Fibroblast of the conjunctiva (primary cell): ENCODE measurements at regions not wholly inside any gene's neighbourhood (a gene's known extent, or its start where the extent isn't known, plus 50 kb on each side); places are given as distances from the start of the nearest gene placed in this dataset.

Source experiments
- DNase-seq: peaks from one replicate; pipeline ENCODE4 v3.0.0-alpha.2; 2010; ENCODE audit warnings: low read depth

DNA sequence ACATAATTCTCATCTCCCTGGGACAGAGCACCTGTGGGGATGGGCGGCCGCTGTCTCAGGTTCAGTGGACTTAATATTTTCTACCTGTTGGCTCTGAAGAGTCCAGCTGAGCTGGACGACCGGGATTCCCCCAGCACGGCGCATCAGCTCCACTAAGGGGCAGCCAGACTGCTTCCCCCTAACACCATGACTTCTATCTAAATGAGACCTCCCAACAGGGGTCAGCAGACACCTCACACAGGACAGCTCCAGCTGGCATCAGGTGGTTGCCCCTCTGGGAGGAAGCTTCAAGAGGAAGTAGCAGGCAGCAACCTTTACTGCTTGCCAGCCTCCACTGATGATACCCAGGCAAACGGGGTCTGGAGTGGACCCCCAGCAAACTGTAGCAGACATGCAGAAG is 226.0 kb upstream of the DSEL start:
- DNase-seq, result no peak

DNA sequence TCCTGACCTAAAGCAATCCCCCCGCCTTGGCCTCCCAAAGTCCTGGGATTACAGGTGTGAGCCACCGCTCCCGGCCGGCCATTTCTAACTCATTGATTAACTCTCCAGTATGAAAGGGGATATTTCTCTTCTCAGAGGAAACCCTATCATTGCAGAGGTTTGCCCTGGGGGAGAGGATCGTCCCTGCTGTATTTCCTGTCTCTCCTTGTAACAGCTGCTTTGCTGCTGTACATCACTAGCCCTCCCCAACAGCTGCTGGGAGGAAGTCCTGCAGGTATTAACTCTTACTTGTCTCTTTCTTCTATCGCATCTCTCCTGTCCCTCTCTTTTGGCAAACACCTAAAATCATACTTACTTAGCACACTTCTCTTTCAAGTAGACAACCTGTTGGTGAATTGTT is 219.0 kb upstream of the DSEL start:
- no peak for DNase-seq

- peak; percentile 73 for DNase-seq
Measured at GRCh38 chr18:67733088-67733487, 216.6 kb upstream of the DSEL start.

GRCh38 chr18:67731851-67732250 is 215.3 kb upstream of the DSEL start:
- no peak for DNase-seq

GRCh38 chr18:67730886-67731285 is 214.4 kb upstream of the DSEL start:
- peak; percentile 39 for DNase-seq

DNA sequence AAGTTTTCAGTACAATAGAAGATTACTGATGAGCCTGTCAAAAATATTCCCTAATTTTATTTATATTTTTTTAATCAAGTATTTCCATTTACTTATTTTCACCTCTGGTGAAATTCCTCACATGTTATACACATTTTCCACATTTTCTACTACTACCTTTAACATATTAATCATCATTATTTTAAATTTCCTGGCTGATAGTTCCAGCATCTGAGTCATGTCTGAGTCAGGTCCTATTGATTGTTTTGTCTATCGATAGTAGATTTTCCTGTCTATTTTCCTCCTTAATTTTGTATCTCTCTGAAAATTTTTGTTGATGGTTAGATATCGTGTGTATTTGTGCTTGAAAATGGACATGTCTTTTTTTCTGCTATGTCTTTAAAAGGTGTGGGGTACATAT is 211.8 kb upstream of the DSEL start:
- DNase-seq, result no peak

- DNase-seq, result no peak
Measured at GRCh38 chr18:67726882-67727281, 210.4 kb upstream of the DSEL start.

- no peak for DNase-seq
Measured at GRCh38 chr18:67717800-67718199, 201.3 kb upstream of the DSEL start.

DNA sequence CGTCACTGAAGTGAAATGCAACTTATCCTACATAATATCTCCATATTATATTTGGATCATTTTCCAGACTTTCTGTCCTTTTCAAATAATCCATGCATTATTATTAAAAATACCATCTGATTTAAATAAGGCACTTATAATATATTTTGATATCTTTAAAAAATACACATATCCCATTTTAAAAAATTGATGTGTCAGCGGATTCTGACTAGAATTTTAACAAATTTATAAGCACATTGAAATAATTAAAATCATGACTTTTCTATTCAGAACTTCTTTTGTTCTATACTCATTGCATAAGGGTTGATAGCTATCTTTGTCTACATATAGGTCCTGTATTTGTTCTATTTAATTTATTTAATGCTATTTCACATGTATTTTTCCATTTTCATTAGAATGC is 199.0 kb upstream of the DSEL start:
- DNase-seq, result no peak

DNA sequence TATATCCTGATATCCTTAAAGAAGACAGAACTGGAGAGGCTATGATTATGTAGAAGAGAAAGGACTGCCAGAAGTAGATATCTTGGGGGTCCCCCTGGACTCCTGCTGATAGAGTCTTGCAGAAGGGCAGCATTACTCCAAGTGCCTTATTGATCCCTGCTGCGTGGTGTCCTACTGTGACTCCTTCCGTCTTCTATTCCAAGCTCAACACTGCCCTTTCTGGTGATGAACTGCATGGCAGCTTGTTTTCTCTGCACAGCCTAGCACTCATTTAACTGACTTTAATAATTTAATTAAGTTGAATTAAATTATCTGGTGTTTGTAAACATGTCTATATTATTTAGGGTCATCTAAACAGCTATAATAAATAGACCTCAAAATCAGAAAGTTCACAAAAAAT is 194.1 kb upstream of the DSEL start:
- no peak for DNase-seq

DNA sequence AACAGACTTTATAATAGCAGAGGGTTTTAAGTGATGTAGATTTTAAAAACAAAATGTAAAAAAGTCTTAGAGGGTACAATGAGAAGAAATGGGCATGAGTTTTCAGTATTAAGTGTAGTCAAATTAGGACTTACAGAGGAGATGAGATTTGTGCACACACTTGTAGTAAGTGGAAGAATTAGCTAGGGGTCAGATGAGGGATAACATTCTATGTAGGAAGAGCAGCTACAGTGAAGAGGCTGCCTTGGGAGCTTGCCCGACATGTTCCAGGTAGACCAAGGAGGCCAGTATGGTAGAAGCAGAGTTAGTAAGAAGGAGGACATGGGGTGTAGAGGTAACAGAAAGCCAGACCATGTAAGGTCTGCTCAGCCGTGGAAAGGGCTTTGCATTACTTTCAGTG is 189.2 kb upstream of the DSEL start:
- no peak for DNase-seq

GRCh38 chr18:67695684-67696083 is 179.2 kb upstream of the DSEL start:
- DNase-seq, result no peak

DNA sequence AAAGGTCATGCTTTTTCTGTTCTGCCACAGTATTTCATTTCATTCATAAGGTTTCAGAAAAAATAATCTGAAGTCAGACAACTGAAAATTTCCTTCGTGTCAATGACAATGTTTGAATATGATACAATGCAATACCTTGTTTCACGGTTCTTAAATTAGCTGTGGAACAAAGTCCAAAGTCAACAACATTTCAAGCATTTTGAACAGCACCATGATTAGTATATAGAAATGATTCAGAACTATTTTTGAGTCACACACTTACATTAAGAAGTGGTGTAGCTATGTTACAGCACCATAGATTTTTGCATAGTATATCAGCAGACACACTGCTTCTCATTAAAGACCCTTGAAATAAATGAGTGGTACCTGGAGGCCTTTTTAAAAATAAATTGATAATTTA is 178.3 kb upstream of the DSEL start:
- no peak for DNase-seq

DNA sequence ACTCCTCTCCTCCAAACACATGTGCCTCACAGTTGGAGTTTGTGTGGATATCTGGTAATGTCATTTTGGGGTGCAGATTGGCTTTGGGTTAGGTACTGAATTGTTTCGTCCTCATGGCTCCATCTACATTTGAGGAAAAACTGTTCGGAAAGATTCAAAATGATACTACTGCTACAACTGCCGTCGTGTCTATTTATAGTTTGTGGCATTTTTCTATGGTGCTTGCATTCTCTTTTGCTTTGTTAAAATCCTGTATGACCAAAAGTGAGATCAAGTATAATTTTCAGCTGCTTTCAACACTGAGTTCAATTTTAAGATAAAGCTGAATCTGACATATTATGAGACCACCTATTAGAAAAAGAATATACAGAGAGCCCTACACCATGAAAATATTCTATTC is 176.3 kb upstream of the DSEL start:
- DNase-seq, result no peak

GRCh38 chr18:67682516-67682915 is 166.0 kb upstream of the DSEL start:
- no peak for DNase-seq

DNA sequence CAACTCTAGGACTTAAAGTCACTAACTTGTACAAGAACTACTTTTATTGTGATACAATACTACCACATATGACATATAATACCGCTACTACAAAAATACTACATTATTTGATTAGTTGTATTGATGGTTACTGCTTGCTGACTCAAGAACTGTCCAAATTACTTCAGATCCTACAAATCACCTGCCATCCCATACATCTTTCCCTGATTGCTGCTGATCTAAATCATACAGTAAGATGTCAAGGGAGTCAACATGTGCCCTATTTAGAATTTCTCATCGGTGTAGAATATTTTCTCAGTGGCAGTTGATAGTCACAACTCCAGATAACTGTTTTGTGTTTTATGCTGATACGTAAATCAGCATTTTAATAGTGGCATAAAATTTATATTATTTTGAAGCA is 161.0 kb upstream of the DSEL start:
- DNase-seq, result no peak

DNA sequence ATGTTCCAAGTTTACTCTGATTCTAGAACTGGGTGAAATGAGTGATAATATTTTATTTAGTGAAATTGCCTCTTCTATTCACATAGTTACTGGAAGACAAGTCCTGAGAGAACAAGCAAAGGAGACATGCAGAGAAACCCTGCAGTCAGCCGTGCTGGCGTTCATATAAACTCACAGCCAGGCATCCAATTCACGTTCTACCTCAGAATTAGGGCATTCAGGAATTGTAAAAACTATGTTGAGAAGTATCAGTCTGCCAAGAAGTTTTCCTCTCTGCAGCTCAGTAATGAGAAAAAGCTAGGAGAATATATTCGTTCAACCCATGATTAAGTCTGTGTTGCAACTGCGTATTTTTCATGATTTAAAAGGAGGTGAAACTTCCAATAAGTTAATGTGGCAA is 156.2 kb upstream of the DSEL start:
- DNase-seq, result no peak

DNA sequence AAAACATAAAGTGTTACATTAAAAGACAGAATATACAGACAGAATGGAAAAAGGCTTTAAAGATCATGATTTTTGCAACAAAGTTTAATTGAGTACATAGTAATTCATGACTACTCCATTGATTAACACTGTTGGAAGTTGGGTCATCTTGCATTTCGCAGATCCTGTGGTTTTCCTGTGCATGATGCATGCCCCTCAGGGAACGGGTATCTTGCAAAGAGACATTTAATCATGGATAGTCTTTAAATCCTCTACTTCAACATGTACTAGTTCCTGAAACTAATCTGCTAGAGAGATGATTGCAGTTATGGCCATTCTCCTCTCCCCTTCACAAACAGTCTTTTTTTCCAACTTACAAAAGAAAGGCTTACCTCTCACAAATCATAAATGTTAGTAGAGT is 155.6 kb upstream of the DSEL start:
- no peak for DNase-seq

GRCh38 chr18:67670024-67670543 is 153.6 kb upstream of the DSEL start:
- DNase-seq, result peak; percentile 87

DNA sequence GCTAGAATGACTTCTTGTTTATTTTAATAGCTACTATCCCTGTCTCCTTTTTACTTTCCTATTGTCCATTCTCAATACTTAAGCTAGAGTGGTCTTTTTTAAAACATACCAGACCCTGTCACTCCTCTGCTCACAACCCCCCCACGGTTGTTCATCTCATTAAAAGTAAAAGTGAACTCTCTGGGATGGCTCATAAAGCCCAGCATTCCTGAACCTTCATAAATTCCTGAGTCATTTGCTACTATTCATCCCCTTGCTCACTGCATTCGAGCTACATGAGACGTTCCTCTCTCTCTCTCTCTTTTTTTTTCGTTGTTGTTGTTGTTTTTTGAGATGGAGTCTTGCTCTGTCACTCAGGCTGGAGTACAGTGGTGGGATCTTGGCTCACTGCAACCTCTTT is 148.7 kb upstream of the DSEL start:
- DNase-seq, result no peak

GRCh38 chr18:67662996-67663395 is 146.5 kb upstream of the DSEL start:
- DNase-seq, result no peak

DNA sequence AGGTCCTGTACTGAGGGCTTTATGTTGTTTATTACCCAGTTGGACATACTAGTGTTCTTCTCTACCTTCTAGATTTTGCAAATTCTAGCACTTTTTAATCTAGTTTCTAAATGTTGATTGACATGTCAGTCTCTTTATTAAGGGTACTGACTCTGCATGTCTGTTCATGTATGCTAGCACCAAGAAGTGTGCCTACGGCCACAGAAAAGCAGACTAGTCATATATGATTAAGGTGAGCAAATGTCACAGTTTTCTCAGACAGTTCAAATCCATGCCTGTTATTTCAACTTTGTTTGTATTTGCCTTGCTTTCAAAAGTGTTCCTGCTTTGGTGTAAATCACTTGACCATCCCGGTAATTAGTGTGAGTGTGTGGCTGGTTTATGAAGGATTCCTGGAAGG is 145.0 kb upstream of the DSEL start:
- no peak for DNase-seq

DNA sequence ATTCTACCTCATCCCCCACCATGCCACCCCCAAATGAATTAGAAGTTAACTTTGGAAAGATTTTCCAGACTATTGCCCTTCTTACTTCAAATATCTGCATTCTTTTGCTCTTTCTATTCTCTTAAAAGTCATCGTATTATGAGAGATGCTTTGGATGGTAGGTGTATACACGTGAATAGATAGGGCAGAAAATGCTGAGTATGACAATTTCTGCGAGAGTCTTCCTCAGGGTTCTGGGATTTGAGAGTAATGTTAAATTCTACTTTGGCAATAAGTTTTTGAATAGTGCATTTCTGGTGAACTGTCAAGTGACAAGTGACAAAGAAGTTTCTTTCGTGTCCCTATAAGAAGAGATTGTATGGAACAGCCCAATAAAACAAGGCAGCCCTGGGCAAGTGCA is 137.6 kb upstream of the DSEL start:
- no peak for DNase-seq

DNA sequence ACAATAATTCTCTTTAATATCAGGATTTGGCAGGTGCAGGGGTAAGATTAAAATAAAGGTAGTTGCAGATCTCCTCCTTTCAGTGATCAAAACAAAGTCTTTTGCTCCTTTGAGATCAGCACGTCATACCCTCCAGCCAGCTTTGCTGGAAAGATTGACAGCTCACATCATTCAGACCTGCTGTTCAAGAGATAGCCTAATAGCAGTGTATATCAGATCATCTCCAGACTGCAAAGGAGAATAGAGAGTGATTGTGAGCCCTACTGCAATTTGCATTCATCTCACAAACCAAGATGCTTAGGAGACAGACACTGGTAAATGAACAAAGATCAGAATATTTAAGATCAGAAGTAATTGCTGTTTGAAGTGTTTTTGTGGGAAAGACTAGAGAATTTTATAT is 135.8 kb upstream of the DSEL start:
- DNase-seq, result no peak

- peak; percentile 26 for DNase-seq
Measured at GRCh38 chr18:67651438-67651837, 134.9 kb upstream of the DSEL start.
